Fibroblast of lung (primary cell): ENCODE measurements at regions not wholly inside any gene's neighbourhood (a gene's known extent, or its start where the extent isn't known, plus 50 kb on each side); places are given as distances from the start of the nearest gene placed in this dataset.

Experiments
- DNase-seq, 2 donors: peaks; one replicate each; pipeline versions ENCODE4 v3.0.0 to v3.0.0-alpha.2; 2010; ENCODE audit warnings: low read depth in 2 of 2
- H2AFZ ChIP-seq: 2 replicates; pipeline ENCODE4 v1.5.1; 2012; ENCODE audit warnings: low read length, control low read depth, inconsistent platforms
- H3K27ac ChIP-seq: 2 replicates; pipeline ENCODE4 v1.5.1; 2011; ENCODE audit warnings: low read length, control low read depth; ENCODE audit not compliant: insufficient read depth
- H3K27me3 ChIP-seq: 2 replicates; pipeline ENCODE4 v1.5.1; 2011; ENCODE audit warnings: mild to moderate bottlenecking, low read length; ENCODE audit not compliant: control insufficient read depth, insufficient read depth
- H3K36me3 ChIP-seq: 2 replicates; pipeline ENCODE4 v1.5.1; 2011; ENCODE audit warnings: low read length; ENCODE audit not compliant: control insufficient read depth, insufficient read depth
- H3K4me1 ChIP-seq: 2 replicates; pipeline ENCODE4 v1.5.1; 2011; ENCODE audit warnings: low read length; ENCODE audit not compliant: control insufficient read depth, insufficient read depth; ENCODE audit errors: extremely low read depth
- H3K4me2 ChIP-seq: 2 replicates; pipeline ENCODE4 v1.5.1; 2011; ENCODE audit warnings: low read length, control low read depth; ENCODE audit not compliant: insufficient read depth; ENCODE audit errors: extremely low read depth
- H3K4me3 ChIP-seq, 4 experiments: fragments of 200-600 bp in 1 of 4; sonication (generic) in 1 of 4; replicated peaks in 1 of 4; 2 replicates each; pipeline ENCODE4 v1.5.1; 2011 to 2016; ENCODE audit warnings: low read length in 4 of 4, low read depth in 3 of 4, mild to moderate bottlenecking in 3 of 4, control low read depth in 2 of 4, inconsistent platforms in 1 of 4, mixed read lengths in 1 of 4; ENCODE audit not compliant: insufficient read depth in 1 of 4; ENCODE audit errors: control extremely low read depth in 1 of 4
- H3K79me2 ChIP-seq: 2 replicates; pipeline ENCODE4 v1.5.1; 2012; ENCODE audit warnings: mild to moderate bottlenecking, low read length, inconsistent platforms; ENCODE audit not compliant: control insufficient read depth, insufficient read depth
- H3K9ac ChIP-seq: 2 replicates; pipeline ENCODE4 v1.5.1; 2011; ENCODE audit warnings: mild to moderate bottlenecking, low read length, control low read depth; ENCODE audit not compliant: insufficient read depth
- H3K9me3 ChIP-seq: 2 replicates; pipeline ENCODE4 v1.5.1; 2012; ENCODE audit warnings: low read depth, low read length; ENCODE audit not compliant: control insufficient read depth, insufficient read depth
- H4K20me1 ChIP-seq: 2 replicates; pipeline ENCODE4 v1.5.1; 2011; ENCODE audit warnings: low read length; ENCODE audit not compliant: control insufficient read depth, insufficient read depth; ENCODE audit errors: extremely low read depth
- EZH2 ChIP-seq: IDR thresholded peaks from 2 replicates; pipeline ENCODE4 v1.5.1; 2012; ENCODE audit warnings: low read length, control low read depth, mild to moderate bottlenecking; ENCODE audit errors: missing control alignments
- TF ChIP-seq, protein P1 (sequence below), 2 donors: IDR thresholded peaks in 1 of 2; conservative IDR thresholded peaks in 1 of 2; 1 replicate in 1 of 2; 2 replicates in 1 of 2; pipeline ENCODE4 v1.5.1; 2011 to 2012; ENCODE audit warnings: low read length in 2 of 2, control low read depth in 1 of 2, inconsistent platforms in 1 of 2, low read depth in 1 of 2, mild to moderate bottlenecking in 1 of 2

DNA sequence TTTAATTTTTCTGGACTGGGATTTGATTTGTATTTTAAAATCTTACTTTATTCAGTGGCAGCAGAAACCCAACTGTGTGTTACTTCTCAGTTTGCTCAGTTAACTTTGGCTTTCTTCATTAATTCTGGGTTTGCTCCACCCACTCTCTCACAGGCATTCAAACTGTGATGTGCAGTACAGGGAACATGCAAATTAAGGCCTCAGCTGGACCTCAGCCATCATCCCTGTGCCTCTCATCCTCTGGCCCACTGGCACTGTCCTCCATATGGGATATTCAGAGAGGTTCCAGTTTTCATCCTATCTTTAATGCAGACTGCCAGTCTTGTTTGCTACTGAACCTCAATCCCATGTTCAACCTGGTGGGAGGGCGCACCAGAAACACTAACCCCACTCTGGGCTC lies 743.4 kb upstream of the IGFBP3 start:
- no peak for DNase-seq
- no peaks in the 10 kb centered on the region for H3K9me3 ChIP-seq
- no peak overlapping the region for H3K4me3 ChIP-seq
- no peaks in the 10 kb centered on the region for H3K27me3 ChIP-seq
- H3K27ac ChIP-seq: no peak overlapping the region
- H3K4me2 ChIP-seq: no peak overlapping the region
- no peaks in the 10 kb centered on the region for H4K20me1 ChIP-seq
- no peaks in the 10 kb centered on the region for H3K79me2 ChIP-seq
- H3K4me1 ChIP-seq: no peaks in the 10 kb centered on the region
- H3K9ac ChIP-seq: no peak overlapping the region
- no peak overlapping the region for H2AFZ ChIP-seq
- no peaks in the 10 kb centered on the region for H3K36me3 ChIP-seq
- TF ChIP-seq, protein P1, sequence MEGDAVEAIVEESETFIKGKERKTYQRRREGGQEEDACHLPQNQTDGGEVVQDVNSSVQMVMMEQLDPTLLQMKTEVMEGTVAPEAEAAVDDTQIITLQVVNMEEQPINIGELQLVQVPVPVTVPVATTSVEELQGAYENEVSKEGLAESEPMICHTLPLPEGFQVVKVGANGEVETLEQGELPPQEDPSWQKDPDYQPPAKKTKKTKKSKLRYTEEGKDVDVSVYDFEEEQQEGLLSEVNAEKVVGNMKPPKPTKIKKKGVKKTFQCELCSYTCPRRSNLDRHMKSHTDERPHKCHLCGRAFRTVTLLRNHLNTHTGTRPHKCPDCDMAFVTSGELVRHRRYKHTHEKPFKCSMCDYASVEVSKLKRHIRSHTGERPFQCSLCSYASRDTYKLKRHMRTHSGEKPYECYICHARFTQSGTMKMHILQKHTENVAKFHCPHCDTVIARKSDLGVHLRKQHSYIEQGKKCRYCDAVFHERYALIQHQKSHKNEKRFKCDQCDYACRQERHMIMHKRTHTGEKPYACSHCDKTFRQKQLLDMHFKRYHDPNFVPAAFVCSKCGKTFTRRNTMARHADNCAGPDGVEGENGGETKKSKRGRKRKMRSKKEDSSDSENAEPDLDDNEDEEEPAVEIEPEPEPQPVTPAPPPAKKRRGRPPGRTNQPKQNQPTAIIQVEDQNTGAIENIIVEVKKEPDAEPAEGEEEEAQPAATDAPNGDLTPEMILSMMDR (conservative IDR thresholded peaks at IDR 0.05 in 1 of 2, IDR thresholded peaks at IDR 0.05 in 1 of 2; ENCODE audit: low read depth in 1 of 2, low read length in 2 of 2): no peak
- no peak for TF ChIP-seq EZH2

DNA sequence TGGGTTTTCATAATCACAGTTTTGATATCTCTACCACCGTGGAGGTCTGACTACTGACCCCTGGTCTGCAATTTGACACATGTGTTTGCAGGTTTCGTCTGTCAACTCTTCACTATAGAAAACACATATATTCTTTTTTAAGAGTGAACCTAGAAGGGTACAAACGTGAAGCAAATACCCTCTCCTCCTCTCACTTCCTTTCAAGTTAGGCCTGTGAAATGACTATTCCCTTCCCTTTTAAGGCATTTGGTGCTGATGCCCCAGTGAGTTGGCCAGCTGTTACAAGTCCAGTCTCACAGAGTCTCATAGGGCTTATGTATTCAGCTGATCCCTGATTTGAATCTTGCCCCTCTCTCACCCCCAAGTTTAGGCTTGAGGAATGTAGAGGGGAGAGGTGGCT lies 742.0 kb upstream of the IGFBP3 start:
- H3K4me1 ChIP-seq: no peaks in the 10 kb centered on the region
- no peaks in the 10 kb centered on the region for H3K9me3 ChIP-seq
- no peak for TF ChIP-seq EZH2
- no peak overlapping the region for H2AFZ ChIP-seq
- no peaks in the 10 kb centered on the region for H3K79me2 ChIP-seq
- no peak overlapping the region for H3K27ac ChIP-seq
- no peak overlapping the region for H3K4me2 ChIP-seq
- H3K36me3 ChIP-seq: no peaks in the 10 kb centered on the region
- H4K20me1 ChIP-seq: no peaks in the 10 kb centered on the region
- H3K27me3 ChIP-seq: no peaks in the 10 kb centered on the region
- H3K9ac ChIP-seq: no peak overlapping the region
- H3K4me3 ChIP-seq: no peak overlapping the region
- no peak for DNase-seq

DNA sequence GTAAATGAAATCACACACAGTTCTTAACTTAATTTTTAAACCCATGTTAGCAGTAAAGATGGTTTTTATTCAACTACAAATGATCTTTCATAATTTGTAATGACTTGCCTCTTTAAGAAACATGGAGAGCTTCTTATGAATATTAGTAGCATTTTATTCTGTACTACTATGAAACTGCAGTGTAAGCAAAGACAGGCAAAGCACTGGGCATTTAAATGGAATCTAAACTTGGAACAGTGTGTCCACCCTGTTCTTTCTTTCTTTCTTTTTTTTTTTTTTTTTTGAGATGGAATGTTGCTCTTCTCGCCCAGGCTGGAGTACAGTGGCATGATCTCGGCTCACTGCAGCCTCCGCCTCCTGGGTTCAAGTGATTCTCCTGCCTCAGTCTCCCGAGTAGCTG lies 740.4 kb upstream of the IGFBP3 start:
- H3K79me2 ChIP-seq: no peaks in the 10 kb centered on the region
- no peak overlapping the region for H3K4me2 ChIP-seq
- no peak overlapping the region for H3K9ac ChIP-seq
- H3K4me3 ChIP-seq: no peak overlapping the region
- no peaks in the 10 kb centered on the region for H3K4me1 ChIP-seq
- H3K36me3 ChIP-seq: no peaks in the 10 kb centered on the region
- TF ChIP-seq, protein P1 (conservative IDR thresholded peaks at IDR 0.05 in 1 of 2, IDR thresholded peaks at IDR 0.05 in 1 of 2; ENCODE audit: low read depth in 1 of 2, low read length in 2 of 2): no peak
- no peak for TF ChIP-seq EZH2
- no peak overlapping the region for H2AFZ ChIP-seq
- H3K27ac ChIP-seq: no peak overlapping the region
- no peaks in the 10 kb centered on the region for H4K20me1 ChIP-seq
- no peak for DNase-seq
- no peaks in the 10 kb centered on the region for H3K27me3 ChIP-seq
- H3K9me3 ChIP-seq: no peaks in the 10 kb centered on the region
